IMR-90 (cell line): ENCODE measurements at regions not wholly inside any gene's neighbourhood (a gene's known extent, or its start where the extent isn't known, plus 50 kb on each side); places are given as distances from the start of the nearest gene placed in this dataset.

Experiments used
- BHLHE40 ChIP-seq: fragments of 150-350 bp; IDR thresholded peaks from 2 replicates; pipeline ENCODE4 v1.6.1; 2016; ENCODE audit warnings: mild to moderate bottlenecking, low read depth, low read length
- MXI1 ChIP-seq: IDR thresholded peaks from 2 replicates; pipeline ENCODE4 v1.6.1; 2012; ENCODE audit warnings: low read depth, mild to moderate bottlenecking, low read length, moderate library complexity, borderline replicate concordance
- POLR2A ChIP-seq: IDR thresholded peaks from 2 replicates; pipeline ENCODE4 v1.6.1; 2012; ENCODE audit warnings: mild to moderate bottlenecking, low read depth, low read length
- RFX5 ChIP-seq: IDR thresholded peaks from 2 replicates; pipeline ENCODE4 v1.8.0; 2012; ENCODE audit warnings: low read depth, mild to moderate bottlenecking, low read length, moderate library complexity
- TF ChIP-seq, protein P1 (sequence below): conservative IDR thresholded peaks from 2 replicates; pipeline ENCODE4 v1.5.1; 2012; ENCODE audit warnings: mild to moderate bottlenecking, low read depth, low read length, improper control_type of control experiment

GRCh38 chrX:465418-466215 lies 78.9 kb upstream of the PPP2R3B start:
- TF ChIP-seq, protein P1, sequence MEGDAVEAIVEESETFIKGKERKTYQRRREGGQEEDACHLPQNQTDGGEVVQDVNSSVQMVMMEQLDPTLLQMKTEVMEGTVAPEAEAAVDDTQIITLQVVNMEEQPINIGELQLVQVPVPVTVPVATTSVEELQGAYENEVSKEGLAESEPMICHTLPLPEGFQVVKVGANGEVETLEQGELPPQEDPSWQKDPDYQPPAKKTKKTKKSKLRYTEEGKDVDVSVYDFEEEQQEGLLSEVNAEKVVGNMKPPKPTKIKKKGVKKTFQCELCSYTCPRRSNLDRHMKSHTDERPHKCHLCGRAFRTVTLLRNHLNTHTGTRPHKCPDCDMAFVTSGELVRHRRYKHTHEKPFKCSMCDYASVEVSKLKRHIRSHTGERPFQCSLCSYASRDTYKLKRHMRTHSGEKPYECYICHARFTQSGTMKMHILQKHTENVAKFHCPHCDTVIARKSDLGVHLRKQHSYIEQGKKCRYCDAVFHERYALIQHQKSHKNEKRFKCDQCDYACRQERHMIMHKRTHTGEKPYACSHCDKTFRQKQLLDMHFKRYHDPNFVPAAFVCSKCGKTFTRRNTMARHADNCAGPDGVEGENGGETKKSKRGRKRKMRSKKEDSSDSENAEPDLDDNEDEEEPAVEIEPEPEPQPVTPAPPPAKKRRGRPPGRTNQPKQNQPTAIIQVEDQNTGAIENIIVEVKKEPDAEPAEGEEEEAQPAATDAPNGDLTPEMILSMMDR: no peak
- TF ChIP-seq RFX5 (no peak), MXI1 (no peak), BHLHE40 (no peak), POLR2A (no peak)
